H1 (cell line): ENCODE measurements at regions not wholly inside any gene's neighbourhood (a gene's known extent, or its start where the extent isn't known, plus 50 kb on each side); places are given as distances from the start of the nearest gene placed in this dataset.

ENCODE experiments used
- CTCF ChIA-PET: fragments of 300-600 bp; sonication (Branson Sonifier 250); formaldehyde crosslinking; loops from one replicate; lab custom pipeline; 2021; ENCODE audit not compliant: partially characterized antibody; lab: Charles Lee
- POLR2A ChIA-PET: fragments of 300-600 bp; sonication (Branson Sonifier 250); formaldehyde crosslinking; loops from one replicate; lab custom pipeline; 2021; ENCODE audit warnings: inconsistent platforms; ENCODE audit not compliant: partially characterized antibody; lab: Charles Lee
- DNase-seq, 2 experiments: peaks; one replicate each; pipeline versions ENCODE4 v3.0.0 to v3.0.0-alpha.2; 2010 to 2022; ENCODE audit warnings: low spot score in 2 of 2, low read depth in 1 of 2, mixed read lengths in 1 of 2
- FAIRE-seq: peaks from 2 replicates; lab custom pipeline; 2011; peaks lifted over from hg19 to GRCh38; lab: Jason Lieb, UNC
- H2AFZ ChIP-seq: 2 replicates; pipeline ENCODE4 v1.8.1; 2012; ENCODE audit warnings: low read length, inconsistent platforms
- H2AK5ac ChIP-seq: 2 replicates; pipeline ENCODE4 v1.6.1; 2013; ENCODE audit warnings: low read depth, low read length
- H2BK120ac ChIP-seq: replicated peaks from 2 replicates; pipeline ENCODE3; 2013; ENCODE audit warnings: low read depth, low read length, inconsistent platforms
- H2BK12ac ChIP-seq: 2 replicates; pipeline ENCODE4 v1.6.1; 2013; ENCODE audit warnings: low read depth, low read length
- H2BK15ac ChIP-seq: 2 replicates; pipeline ENCODE4 v1.6.1; 2013; ENCODE audit warnings: low read length
- H2BK20ac ChIP-seq: 2 replicates; pipeline ENCODE4 v1.6.1; 2013; ENCODE audit warnings: low read length
- H2BK5ac ChIP-seq: 2 replicates; pipeline ENCODE4 v1.6.1; 2013; ENCODE audit warnings: low read depth, low read length
- H3K14ac ChIP-seq: 2 replicates; pipeline ENCODE4 v1.6.1; 2013; ENCODE audit warnings: inconsistent platforms; ENCODE audit not compliant: insufficient read length
- H3K18ac ChIP-seq: 2 replicates; pipeline ENCODE4 v1.6.1; 2013; ENCODE audit warnings: low read length; ENCODE audit errors: extremely low read depth
- H3K23ac ChIP-seq: 2 replicates; pipeline ENCODE4 v1.6.1; 2013; ENCODE audit warnings: inconsistent platforms; ENCODE audit not compliant: insufficient read length
- H3K23me2 ChIP-seq: 2 replicates; pipeline ENCODE4 v1.6.1; 2013; ENCODE audit warnings: low read depth, low read length
- H3K27ac ChIP-seq: 2 replicates; pipeline ENCODE4 v1.6.1; 2011; ENCODE audit warnings: low read depth, low read length, inconsistent platforms
- H3K27me3 ChIP-seq, 4 experiments: replicated peaks in 1 of 4; 1 replicate in 1 of 4; 2 replicates in 3 of 4; pipeline versions ENCODE4 v1.6.1 to v1.8.1; 2011 to 2013; ENCODE audit warnings: low read length in 3 of 4, mild to moderate bottlenecking in 3 of 4, inconsistent platforms in 2 of 4, mixed read lengths in 2 of 4, moderate library complexity in 1 of 4; ENCODE audit not compliant: control insufficient read depth in 3 of 4, insufficient read depth in 3 of 4; ENCODE audit errors: extremely low read depth in 1 of 4
- H3K36me3 ChIP-seq, 4 experiments: 2 replicates each; pipeline versions ENCODE4 v1.6.1 to v1.8.1; 2011 to 2013; ENCODE audit warnings: mild to moderate bottlenecking in 4 of 4, low read length in 3 of 4, moderate library complexity in 2 of 4, control low read depth in 1 of 4, inconsistent platforms in 1 of 4; ENCODE audit not compliant: insufficient read depth in 4 of 4, control insufficient read depth in 2 of 4
- H3K4ac ChIP-seq: replicated peaks from 2 replicates; pipeline ENCODE3; 2013; ENCODE audit warnings: low read length, low read depth, mixed read lengths, inconsistent platforms; ENCODE audit not compliant: insufficient read length
- H3K4me1 ChIP-seq, 4 experiments: replicated peaks in 1 of 4; 1 replicate in 1 of 4; 2 replicates in 3 of 4; pipeline versions ENCODE4 v1.6.1 to v1.8.1; 2011 to 2013; ENCODE audit warnings: low read length in 3 of 4, inconsistent platforms in 2 of 4, mixed read lengths in 1 of 4; ENCODE audit not compliant: insufficient read depth in 4 of 4, control insufficient read depth in 3 of 4
- H3K4me2 ChIP-seq, 2 experiments: 2 replicates each; pipeline versions ENCODE4 v1.6.1 to v1.8.1; 2011 to 2013; ENCODE audit warnings: low read depth in 2 of 2, low read length in 2 of 2, control low read depth in 1 of 2, inconsistent platforms in 1 of 2, mild to moderate bottlenecking in 1 of 2; ENCODE audit not compliant: insufficient read depth in 1 of 2
- H3K4me3 ChIP-seq, 4 experiments: fragments of 200-600, 300-600 bp in 1 of 4; sonication (generic), shearing (Covaris generic), sonication (Bioruptor Twin) in 1 of 4; 2 replicates each; pipeline versions ENCODE4 v1.5.1 to v1.8.1; 2011 to 2016; ENCODE audit warnings: low read length in 4 of 4, low read depth in 3 of 4, control low read depth in 2 of 4, inconsistent platforms in 2 of 4, mild to moderate bottlenecking in 2 of 4, mixed read lengths in 1 of 4, moderate library complexity in 1 of 4; ENCODE audit not compliant: insufficient read depth in 2 of 4; ENCODE audit errors: extremely low read depth in 1 of 4
- H3K56ac ChIP-seq: replicated peaks from 2 replicates; pipeline ENCODE3; 2013; ENCODE audit warnings: low read depth, mild to moderate bottlenecking, mixed read lengths, low read length, inconsistent platforms; ENCODE audit not compliant: insufficient read length
- H3K79me1 ChIP-seq: 2 replicates; pipeline ENCODE4 v1.6.1; 2013; ENCODE audit warnings: low read depth, low read length, control low read depth
- H3K79me2 ChIP-seq, 2 experiments: 2 replicates each; pipeline versions ENCODE4 v1.6.1 to v1.8.1; 2012 to 2013; ENCODE audit warnings: low read length in 2 of 2, mild to moderate bottlenecking in 2 of 2, inconsistent platforms in 1 of 2; ENCODE audit not compliant: insufficient read depth in 2 of 2, control insufficient read depth in 1 of 2
- H3K9ac ChIP-seq, 4 experiments: replicated peaks in 1 of 4; 1 replicate in 1 of 4; 2 replicates in 3 of 4; pipeline versions ENCODE4 v1.6.1 to v1.8.1; 2011 to 2013; ENCODE audit warnings: low read depth in 3 of 4, low read length in 3 of 4, control low read depth in 2 of 4, mild to moderate bottlenecking in 2 of 4, moderate library complexity in 2 of 4, inconsistent platforms in 1 of 4; ENCODE audit errors: extremely low read depth in 1 of 4
- H3K9me3 ChIP-seq, 2 experiments: 2 replicates each; pipeline versions ENCODE4 v1.6.1 to v1.8.1; 2012 to 2013; ENCODE audit warnings: mild to moderate bottlenecking in 2 of 2, moderate library complexity in 2 of 2, control low read depth in 1 of 2, inconsistent platforms in 1 of 2, low read depth in 1 of 2, low read length in 1 of 2, mixed read lengths in 1 of 2; ENCODE audit not compliant: insufficient read depth in 2 of 2
- H4K20me1 ChIP-seq, 2 experiments: replicated peaks in 1 of 2; 2 replicates each; pipeline versions ENCODE3 to v1.8.1; 2011 to 2013; ENCODE audit warnings: inconsistent platforms in 2 of 2, low read length in 2 of 2, mild to moderate bottlenecking in 1 of 2; ENCODE audit not compliant: insufficient read depth in 2 of 2, control insufficient read depth in 1 of 2
- H4K5ac ChIP-seq: 2 replicates; pipeline ENCODE4 v1.6.1; 2013; ENCODE audit warnings: low read length, low read depth, mixed read lengths, inconsistent platforms; ENCODE audit not compliant: insufficient read length
- H4K8ac ChIP-seq: 2 replicates; pipeline ENCODE4 v1.8.0; 2013; ENCODE audit warnings: mild to moderate bottlenecking, moderate library complexity, low read length, inconsistent platforms; ENCODE audit not compliant: insufficient read depth; ENCODE audit errors: extremely low read depth
- H4K91ac ChIP-seq: replicated peaks from 2 replicates; pipeline ENCODE3; 2013; ENCODE audit warnings: low read length, mixed read lengths, inconsistent platforms; ENCODE audit not compliant: insufficient read length
- CBX8 ChIP-seq: fragments of 300-800, 300-1000 bp; sonication (generic); IDR thresholded peaks from 2 replicates; pipeline ENCODE4 v1.7.1; 2016; ENCODE audit warnings: low read depth, low read length, borderline replicate concordance
- EZH2 ChIP-seq: fragments of 200-600 bp; sonication (generic); IDR thresholded peaks from 2 replicates; pipeline ENCODE4 v1.7.1; 2012; ENCODE audit warnings: low read depth, mild to moderate bottlenecking, moderate library complexity, low read length, inconsistent platforms; ENCODE audit not compliant: severe bottlenecking
- JUN ChIP-seq: IDR thresholded peaks from 2 replicates; pipeline ENCODE4 v1.6.1; 2011; ENCODE audit warnings: low read depth, mild to moderate bottlenecking, improper control_type of control experiment, low read length
- RNF2 ChIP-seq: fragments of 200-900, 300-1000 bp; sonication (generic); IDR thresholded peaks from 2 replicates; pipeline ENCODE4 v1.7.1; 2016; ENCODE audit warnings: borderline replicate concordance, low read depth, mild to moderate bottlenecking, antibody characterized with exemption, low read length; ENCODE audit not compliant: poor library complexity, severe bottlenecking; ENCODE audit errors: missing control alignments
- SIX5 ChIP-seq: IDR thresholded peaks from 2 replicates; pipeline ENCODE4 v1.6.1; 2011; ENCODE audit warnings: mild to moderate bottlenecking, low read depth, low read length
- TAF1 ChIP-seq: IDR thresholded peaks from 2 replicates; pipeline ENCODE4 v1.6.1; 2011; ENCODE audit warnings: mild to moderate bottlenecking, low read depth, low read length
- YY1 ChIP-seq: IDR thresholded peaks from 2 replicates; pipeline ENCODE4 v1.6.1; 2011; ENCODE audit warnings: low read depth, mild to moderate bottlenecking, low read length
- WGBS, 2 experiments: shearing (Covaris generic) in 1 of 2; methylation state at CpG; one replicate each; pipeline versions ENCODE4 v1.1.6 to v1.1.7; 2013 to 2015; ENCODE audit warnings: low lambda C conversion rate in 2 of 2, mixed read lengths in 2 of 2, inconsistent platforms in 1 of 2, low coverage in 1 of 2, missing lambda C conversion rate in 1 of 2; ENCODE audit not compliant: insufficient replicate concordance in 2 of 2, insufficient coverage in 1 of 2, insufficient read length in 1 of 2; ENCODE audit errors: extremely low coverage in 1 of 2, missing lambda C conversion rate in 1 of 2; 5-methylcytosine and 5-hydroxymethylcytosine counted together
- TF ChIP-seq, protein P1 (sequence below): IDR thresholded peaks from 2 replicates; pipeline ENCODE4 v1.6.1; 2012; ENCODE audit warnings: inconsistent platforms

- Histone ChIP-seq H3K9ac (no peak overlapping the region), H3K14ac (no peak overlapping the region), H4K20me1 (no peaks in the 10 kb centered on the region), H2BK12ac (no peak overlapping the region), H2BK20ac (no peak overlapping the region), H3K4me1 (no peaks in the 10 kb centered on the region), H3K36me3 (no peaks in the 10 kb centered on the region), H3K9me3 (peaks cover 6 to 11% of the 10 kb centered on the region in 2 experiments; a peak in 2 of 4 replicates), H3K79me1 (no peaks in the 10 kb centered on the region), H3K18ac (no peak overlapping the region), H2BK120ac (no peak overlapping the region), H3K79me2 (no peaks in the 10 kb centered on the region), H3K4me3 (no peak overlapping the region), H2AK5ac (no peak overlapping the region), H4K91ac (no peak overlapping the region), H3K23me2 (no peaks in the 10 kb centered on the region), H3K23ac (no peak overlapping the region), H3K27ac (no peak overlapping the region), H2AFZ (no peak overlapping the region), H2BK15ac (no peak overlapping the region), H3K27me3 (no peaks in the 10 kb centered on the region), H3K4me2 (no peak overlapping the region), H3K56ac (no peak overlapping the region), H2BK5ac (no peak overlapping the region), H3K4ac (no peak overlapping the region), H4K8ac (no peak overlapping the region), H4K5ac (no peak overlapping the region)
- no peak for FAIRE-seq
- ChIA-PET CTCF (interaction anchor here (1.5 kb wide), 1 partner anchor 53 kb away, joined by 4 read pairs; no protein-coding TSS in a partner anchor), POLR2A (no interaction called here)
- TF ChIP-seq EZH2 (no peak), CBX8 (no peak), RNF2 (no peak), SIX5 (no peak), TAF1 (no peak), YY1 (no peak), JUN (no peak)
- TF ChIP-seq, protein P1, sequence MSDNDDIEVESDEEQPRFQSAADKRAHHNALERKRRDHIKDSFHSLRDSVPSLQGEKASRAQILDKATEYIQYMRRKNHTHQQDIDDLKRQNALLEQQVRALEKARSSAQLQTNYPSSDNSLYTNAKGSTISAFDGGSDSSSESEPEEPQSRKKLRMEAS = no peak
- DNase-seq = no peak
- WGBS, 2 experiments = 84% methylated on average over 1 of the region's 1 CpG; no CpG with 5 or more reads in 1 of the 2 experiments
Measured at GRCh38 chr6:4450237-4450636, 314.9 kb upstream of the ECI2 start.
